Subcutaneous abdominal adipose tissue (tissue), 5 donors: ENCODE measurements at regions not wholly inside any gene's neighbourhood (a gene's known extent, or its start where the extent isn't known, plus 50 kb on each side); places are given as distances from the start of the nearest gene placed in this dataset.
A peak's percentile ranks its signal among the peaks of the same experiment; 100 is the strongest.

ENCODE experiments used
- H3K27ac ChIP-seq: one replicate; pipeline ENCODE4 v1.7.0; 2013; ENCODE audit warnings: low read depth, mild to moderate bottlenecking, inconsistent platforms, low read length, moderate library complexity
- H3K27me3 ChIP-seq, 5 donors: one replicate each; pipeline ENCODE4 v1.7.0; 2013; ENCODE audit warnings: low read length in 5 of 5, inconsistent platforms in 1 of 5; ENCODE audit not compliant: control insufficient read depth in 5 of 5, insufficient read depth in 4 of 5
- H3K36me3 ChIP-seq, 5 donors: one replicate each; pipeline ENCODE4 v1.7.0; 2013; ENCODE audit warnings: low read length in 5 of 5; ENCODE audit not compliant: control insufficient read depth in 5 of 5, insufficient read depth in 5 of 5
- H3K4me1 ChIP-seq, 5 donors: one replicate each; pipeline ENCODE4 v1.7.0; 2013; ENCODE audit warnings: low read length in 5 of 5, mild to moderate bottlenecking in 3 of 5, moderate library complexity in 1 of 5; ENCODE audit not compliant: control insufficient read depth in 5 of 5, insufficient read depth in 5 of 5
- H3K4me3 ChIP-seq, 5 donors: one replicate each; pipeline ENCODE4 v1.7.0; 2013; ENCODE audit warnings: low read length in 5 of 5, low read depth in 1 of 5
- H3K9ac ChIP-seq, 5 donors: one replicate each; pipeline ENCODE4 v1.7.0; 2013; ENCODE audit warnings: low read length in 5 of 5, mild to moderate bottlenecking in 4 of 5, moderate library complexity in 3 of 5
- H3K9me3 ChIP-seq, 5 donors: one replicate each; pipeline ENCODE4 v1.7.0; 2013; ENCODE audit warnings: low read length in 5 of 5; ENCODE audit not compliant: control insufficient read depth in 5 of 5
- donor health status: healthy.
- donor health status: healthy.
- donor health status: healthy.
- donor health status: healthy.
- donor health status: healthy.

- peaks cover 0 to 50% (median 38%) of the 10 kb centered on the region in 5 donors for H3K4me1 ChIP-seq
- H3K9me3 ChIP-seq, result peaks cover 0 to 3% (median 0%) of the 10 kb centered on the region in 5 donors
- H3K4me3 ChIP-seq, result no peak overlapping the region
- H3K27ac ChIP-seq, result no peak overlapping the region
- H3K9ac ChIP-seq, result no peak overlapping the region
- H3K27me3 ChIP-seq, result peaks cover 0 to 8% (median 0%) of the 10 kb centered on the region in 5 donors
- no peaks in the 10 kb centered on the region for H3K36me3 ChIP-seq
Observed at GRCh38 chr16:48811478-48811877, 201.5 kb upstream of the N4BP1 start.

- H3K36me3 ChIP-seq, result no peaks in the 10 kb centered on the region
- peaks cover 0 to 8% (median 0%) of the 10 kb centered on the region in 5 donors for H3K27me3 ChIP-seq
- peak overlapping the region in 2 of 5 donors; percentile 34 to 48 for H3K4me3 ChIP-seq
- H3K27ac ChIP-seq, result no peak overlapping the region
- peaks cover 0 to 45% (median 35%) of the 10 kb centered on the region in 5 donors for H3K4me1 ChIP-seq
- H3K9me3 ChIP-seq, result peaks cover 0 to 3% (median 0%) of the 10 kb centered on the region in 5 donors
- H3K9ac ChIP-seq, result no peak overlapping the region
Observed at GRCh38 chr16:48810803-48811453, 200.9 kb upstream of the N4BP1 start.

- Histone ChIP-seq H3K36me3 (no peaks in the 10 kb centered on the region), H3K4me1 (peaks cover 0 to 40% (median 35%) of the 10 kb centered on the region in 5 donors), H3K9me3 (peaks cover 0 to 3% (median 0%) of the 10 kb centered on the region in 5 donors), H3K27ac (no peak overlapping the region), H3K27me3 (peaks cover 0 to 8% (median 0%) of the 10 kb centered on the region in 5 donors), H3K9ac (no peak overlapping the region), H3K4me3 (peak overlapping the region in 2 of 5 donors; percentile 34 to 48)
Observed at GRCh38 chr16:48810436-48810802, 200.4 kb upstream of the N4BP1 start.

GRCh38 chr16:48790151-48790550 is 180.2 kb upstream of the N4BP1 start:
- no peak overlapping the region for H3K9ac ChIP-seq
- peaks cover 0 to 13% (median 0%) of the 10 kb centered on the region in 5 donors for H3K4me1 ChIP-seq
- H3K27ac ChIP-seq, result no peak overlapping the region
- no peaks in the 10 kb centered on the region for H3K27me3 ChIP-seq
- H3K4me3 ChIP-seq, result no peak overlapping the region
- H3K9me3 ChIP-seq, result peaks cover 0 to 8% (median 3%) of the 10 kb centered on the region in 5 donors
- no peaks in the 10 kb centered on the region for H3K36me3 ChIP-seq

GRCh38 chr16:48788475-48788874 is 178.5 kb upstream of the N4BP1 start:
- Histone ChIP-seq H3K36me3 (no peaks in the 10 kb centered on the region), H3K27ac (no peak overlapping the region), H3K27me3 (no peaks in the 10 kb centered on the region), H3K4me1 (peaks cover 0 to 13% (median 0%) of the 10 kb centered on the region in 5 donors), H3K4me3 (no peak overlapping the region), H3K9me3 (peaks cover 0 to 12% (median 3%) of the 10 kb centered on the region in 5 donors), H3K9ac (no peak overlapping the region)

GRCh38 chr16:48745541-48745940 is 135.6 kb upstream of the N4BP1 start:
- Histone ChIP-seq H3K4me1 (no peaks in the 10 kb centered on the region), H3K9ac (no peak overlapping the region), H3K27ac (no peak overlapping the region), H3K4me3 (no peak overlapping the region), H3K9me3 (peaks cover 6 to 16% (median 11%) of the 10 kb centered on the region in 5 donors), H3K36me3 (no peaks in the 10 kb centered on the region), H3K27me3 (peaks cover 0 to 2% (median 0%) of the 10 kb centered on the region in 5 donors)

GRCh38 chr16:48740964-48741363 is 131.0 kb upstream of the N4BP1 start:
- H3K27ac ChIP-seq, result no peak overlapping the region
- H3K4me3 ChIP-seq, result no peak overlapping the region
- no peak overlapping the region for H3K9ac ChIP-seq
- peaks cover 6 to 17% (median 11%) of the 10 kb centered on the region in 5 donors for H3K9me3 ChIP-seq
- H3K27me3 ChIP-seq, result peaks cover 0 to 2% (median 0%) of the 10 kb centered on the region in 5 donors
- no peaks in the 10 kb centered on the region for H3K4me1 ChIP-seq
- H3K36me3 ChIP-seq, result no peaks in the 10 kb centered on the region

- no peaks in the 10 kb centered on the region for H3K36me3 ChIP-seq
- H3K27me3 ChIP-seq, result no peaks in the 10 kb centered on the region
- H3K4me1 ChIP-seq, result no peaks in the 10 kb centered on the region
- no peak overlapping the region for H3K4me3 ChIP-seq
- H3K27ac ChIP-seq, result no peak overlapping the region
- H3K9ac ChIP-seq, result no peak overlapping the region
- peaks cover 0 to 3% (median 0%) of the 10 kb centered on the region in 5 donors for H3K9me3 ChIP-seq
Observed at GRCh38 chr16:48734220-48734619, 124.2 kb upstream of the N4BP1 start.

GRCh38 chr16:48704710-48705109 is 94.7 kb upstream of the N4BP1 start:
- Histone ChIP-seq H3K9ac (no peak overlapping the region), H3K36me3 (no peaks in the 10 kb centered on the region), H3K27me3 (no peaks in the 10 kb centered on the region), H3K4me3 (no peak overlapping the region), H3K9me3 (peaks cover 0 to 14% (median 3%) of the 10 kb centered on the region in 5 donors), H3K27ac (no peak overlapping the region), H3K4me1 (no peaks in the 10 kb centered on the region)

GRCh38 chr16:48687421-48688038 is 77.5 kb upstream of the N4BP1 start:
- H3K4me1 ChIP-seq, result peaks cover 0 to 3% (median 0%) of the 10 kb centered on the region in 5 donors
- H3K9me3 ChIP-seq, result no peaks in the 10 kb centered on the region
- no peak overlapping the region for H3K27ac ChIP-seq
- no peak overlapping the region for H3K4me3 ChIP-seq
- no peaks in the 10 kb centered on the region for H3K36me3 ChIP-seq
- H3K27me3 ChIP-seq, result no peaks in the 10 kb centered on the region
- no peak overlapping the region for H3K9ac ChIP-seq
